Ovary (tissue), 3 donors: ENCODE measurements at regions not wholly inside any gene's neighbourhood (a gene's known extent, or its start where the extent isn't known, plus 50 kb on each side); places are given as distances from the start of the nearest gene placed in this dataset.

Experiments used
- CTCF ChIP-seq, 3 donors: fragments of 450-650 bp in 2 of 3; fragments of 200-600 bp in 1 of 3; IDR thresholded peaks; one replicate each; pipeline versions ENCODE4 v1.5.1 to v1.8.0; 2016 to 2022; ENCODE audit warnings: antibody characterized with exemption in 3 of 3, mild to moderate bottlenecking in 1 of 3
- POLR2A ChIP-seq: fragments of 450-650 bp; IDR thresholded peaks from one replicate; pipeline ENCODE4 v1.6.1; 2017; ENCODE audit warnings: antibody characterized with exemption, mild to moderate bottlenecking, moderate library complexity
- donor health status: DM: no; HTN: no; CAD: no.

- no peak for TF ChIP-seq CTCF (IDR thresholded peaks at IDR 0.05)
- TF ChIP-seq POLR2A: no peak
Observed at GRCh38 chr3:181940703-181941102, 229.0 kb downstream of the SOX2 start.
